ENCODE measurements at regions not wholly inside any gene's neighbourhood (a gene's known extent, or its start where the extent isn't known, plus 50 kb on each side); places are given as distances from the start of the nearest gene placed in this dataset.

DNA sequence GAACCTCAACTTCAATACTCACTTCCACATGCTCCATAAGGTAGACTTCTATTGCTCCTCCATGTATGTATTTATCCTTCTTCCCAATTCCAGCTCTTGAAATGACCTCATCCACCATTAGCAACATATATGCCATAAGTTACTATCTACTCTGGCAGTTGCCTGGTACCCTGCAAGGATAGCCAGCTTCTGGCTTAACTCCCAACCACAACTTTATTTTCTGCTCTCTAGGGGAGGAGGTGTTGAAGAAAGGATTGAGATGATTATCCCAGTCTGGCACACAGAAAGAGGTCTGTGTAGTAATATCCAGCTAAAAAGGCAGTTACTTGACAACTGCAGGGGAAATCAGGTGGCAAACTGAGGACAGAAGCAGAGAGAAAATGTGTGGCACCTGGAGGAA lies 71.5 kb upstream of the MDM1 start:
- ATAC-seq (ENCODE audit: low read depth) (no peak), DNase-seq (ENCODE audit: low spot score) (no peak)
- TF ChIP-seq, protein P1, sequence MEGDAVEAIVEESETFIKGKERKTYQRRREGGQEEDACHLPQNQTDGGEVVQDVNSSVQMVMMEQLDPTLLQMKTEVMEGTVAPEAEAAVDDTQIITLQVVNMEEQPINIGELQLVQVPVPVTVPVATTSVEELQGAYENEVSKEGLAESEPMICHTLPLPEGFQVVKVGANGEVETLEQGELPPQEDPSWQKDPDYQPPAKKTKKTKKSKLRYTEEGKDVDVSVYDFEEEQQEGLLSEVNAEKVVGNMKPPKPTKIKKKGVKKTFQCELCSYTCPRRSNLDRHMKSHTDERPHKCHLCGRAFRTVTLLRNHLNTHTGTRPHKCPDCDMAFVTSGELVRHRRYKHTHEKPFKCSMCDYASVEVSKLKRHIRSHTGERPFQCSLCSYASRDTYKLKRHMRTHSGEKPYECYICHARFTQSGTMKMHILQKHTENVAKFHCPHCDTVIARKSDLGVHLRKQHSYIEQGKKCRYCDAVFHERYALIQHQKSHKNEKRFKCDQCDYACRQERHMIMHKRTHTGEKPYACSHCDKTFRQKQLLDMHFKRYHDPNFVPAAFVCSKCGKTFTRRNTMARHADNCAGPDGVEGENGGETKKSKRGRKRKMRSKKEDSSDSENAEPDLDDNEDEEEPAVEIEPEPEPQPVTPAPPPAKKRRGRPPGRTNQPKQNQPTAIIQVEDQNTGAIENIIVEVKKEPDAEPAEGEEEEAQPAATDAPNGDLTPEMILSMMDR (IDR thresholded peaks at IDR 0.05; ENCODE audit: poor library complexity, severe bottlenecking): no peak
- no peaks in the 10 kb centered on the region for H3K4me1 ChIP-seq (ENCODE audit: insufficient read depth, poor library complexity, severe bottlenecking)
- H3K4me3 ChIP-seq (ENCODE audit: severe bottlenecking): no peak overlapping the region
- H3K9me3 ChIP-seq (ENCODE audit: severe bottlenecking): no peaks in the 10 kb centered on the region
- no peaks in the 10 kb centered on the region for H3K36me3 ChIP-seq (ENCODE audit: low read depth)
- H3K27ac ChIP-seq (ENCODE audit: poor library complexity, severe bottlenecking): no peak overlapping the region
- no peaks in the 10 kb centered on the region for H3K27me3 ChIP-seq (ENCODE audit: insufficient read depth, poor library complexity, severe bottlenecking)

DNA sequence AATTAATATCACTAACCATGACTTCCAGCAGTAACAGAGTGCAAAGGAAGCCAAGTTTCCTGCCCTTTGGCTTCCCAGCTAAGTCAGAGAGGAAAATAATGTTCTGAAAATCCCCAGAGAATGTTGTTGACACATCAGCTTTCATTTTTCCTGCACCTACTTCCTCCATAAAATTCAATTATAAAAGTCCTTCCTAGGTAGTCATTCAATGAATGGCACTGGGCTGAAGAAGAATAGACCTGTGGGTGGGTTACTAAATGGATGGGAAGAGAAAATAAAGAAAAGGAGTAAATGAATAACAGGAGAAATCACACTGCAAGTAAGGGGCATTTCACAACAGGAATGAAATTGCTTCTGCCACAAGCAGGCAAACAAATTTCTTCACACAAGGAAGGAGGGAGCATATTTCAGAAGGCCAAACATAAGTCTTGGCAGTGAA lies 73.2 kb upstream of the MDM1 start:
- Histone ChIP-seq H3K9me3 (ENCODE audit: severe bottlenecking) (no peaks in the 10 kb centered on the region), H3K4me3 (ENCODE audit: severe bottlenecking) (no peak overlapping the region), H3K27me3 (ENCODE audit: insufficient read depth, poor library complexity, severe bottlenecking) (no peaks in the 10 kb centered on the region), H3K4me1 (ENCODE audit: insufficient read depth, poor library complexity, severe bottlenecking) (no peaks in the 10 kb centered on the region), H3K36me3 (ENCODE audit: low read depth) (no peaks in the 10 kb centered on the region), H3K27ac (ENCODE audit: poor library complexity, severe bottlenecking) (no peak overlapping the region)
- TF ChIP-seq, protein P1 (IDR thresholded peaks at IDR 0.05; ENCODE audit: poor library complexity, severe bottlenecking): no peak
- ATAC-seq (ENCODE audit: low read depth): no peak
- DNase-seq (ENCODE audit: low spot score): no peak

GRCh38 chr12:68406134-68406576 lies 74.0 kb upstream of the MDM1 start:
- H3K4me3 ChIP-seq (ENCODE audit: severe bottlenecking): no peak overlapping the region
- no peaks in the 10 kb centered on the region for H3K9me3 ChIP-seq (ENCODE audit: severe bottlenecking)
- DNase-seq (ENCODE audit: low spot score) (peak; percentile 71), ATAC-seq (ENCODE audit: low read depth) (peak; percentile 89)
- no peak overlapping the region for H3K27ac ChIP-seq (ENCODE audit: poor library complexity, severe bottlenecking)
- TF ChIP-seq, protein P1 (IDR thresholded peaks at IDR 0.05; ENCODE audit: poor library complexity, severe bottlenecking): peak; percentile 25
- H3K4me1 ChIP-seq (ENCODE audit: insufficient read depth, poor library complexity, severe bottlenecking): no peaks in the 10 kb centered on the region
- no peaks in the 10 kb centered on the region for H3K36me3 ChIP-seq (ENCODE audit: low read depth)
- no peaks in the 10 kb centered on the region for H3K27me3 ChIP-seq (ENCODE audit: insufficient read depth, poor library complexity, severe bottlenecking)

DNA sequence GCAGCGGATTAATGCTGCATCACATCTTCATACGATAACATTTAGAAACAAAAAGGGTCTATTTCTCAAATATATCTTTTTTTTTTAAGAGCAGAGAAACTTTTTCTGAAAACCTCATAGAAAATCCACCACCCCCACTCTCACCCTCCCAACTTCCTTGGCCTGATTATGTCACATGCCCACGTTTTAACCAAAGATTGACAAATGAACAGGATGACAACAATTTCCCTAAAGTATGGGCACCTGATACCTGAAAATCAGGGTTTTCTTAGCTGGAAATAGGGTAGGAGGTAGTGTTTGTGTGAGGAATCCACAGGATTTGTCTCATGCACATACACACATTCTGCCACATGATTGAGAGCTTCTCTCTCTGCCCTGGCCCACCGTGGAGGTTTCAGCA lies 74.7 kb upstream of the MDM1 start:
- no peak overlapping the region for H3K27ac ChIP-seq (ENCODE audit: poor library complexity, severe bottlenecking)
- H3K27me3 ChIP-seq (ENCODE audit: insufficient read depth, poor library complexity, severe bottlenecking): no peaks in the 10 kb centered on the region
- no peak overlapping the region for H3K4me3 ChIP-seq (ENCODE audit: severe bottlenecking)
- H3K4me1 ChIP-seq (ENCODE audit: insufficient read depth, poor library complexity, severe bottlenecking): no peaks in the 10 kb centered on the region
- no peak for DNase-seq (ENCODE audit: low spot score)
- no peaks in the 10 kb centered on the region for H3K9me3 ChIP-seq (ENCODE audit: severe bottlenecking)
- no peak for ATAC-seq (ENCODE audit: low read depth)
- no peaks in the 10 kb centered on the region for H3K36me3 ChIP-seq (ENCODE audit: low read depth)
- TF ChIP-seq, protein P1 (IDR thresholded peaks at IDR 0.05; ENCODE audit: poor library complexity, severe bottlenecking): no peak

DNA sequence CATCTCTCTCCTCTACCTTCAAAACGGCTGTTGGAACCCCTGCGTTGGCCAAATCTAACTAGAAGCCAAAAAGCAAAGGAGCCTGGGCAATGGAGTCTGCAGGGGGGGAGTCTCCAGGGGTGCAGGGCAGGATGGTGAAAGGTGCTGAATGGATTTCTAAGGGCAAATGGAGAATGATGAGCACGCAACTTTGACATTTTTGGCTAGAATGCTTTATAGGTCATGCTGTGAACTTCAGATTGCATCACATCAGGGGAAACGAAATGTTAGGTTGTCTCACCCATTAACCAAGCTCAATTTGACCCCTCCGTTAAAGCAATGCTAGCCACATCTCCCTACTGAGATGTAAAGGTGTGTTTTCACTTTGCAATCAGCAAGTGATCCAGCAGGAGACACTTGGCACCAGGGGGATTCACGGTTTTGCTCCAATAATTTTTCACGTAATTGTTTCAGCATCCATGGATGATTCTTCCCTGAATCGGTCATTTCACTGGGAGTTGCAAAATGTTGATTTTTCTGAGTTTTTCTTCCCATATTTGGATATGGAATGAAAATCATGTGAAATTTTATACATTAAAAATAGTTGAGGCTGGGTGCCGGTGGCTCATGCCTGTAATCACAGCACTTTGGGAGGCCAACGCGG lies 78.0 kb upstream of the MDM1 start:
- ATAC-seq (ENCODE audit: low read depth): no peak
- TF ChIP-seq, protein P1 (IDR thresholded peaks at IDR 0.05; ENCODE audit: poor library complexity, severe bottlenecking): no peak
- H3K27me3 ChIP-seq (ENCODE audit: insufficient read depth, poor library complexity, severe bottlenecking): no peaks in the 10 kb centered on the region
- H3K9me3 ChIP-seq (ENCODE audit: severe bottlenecking): no peaks in the 10 kb centered on the region
- no peaks in the 10 kb centered on the region for H3K36me3 ChIP-seq (ENCODE audit: low read depth)
- H3K4me3 ChIP-seq (ENCODE audit: severe bottlenecking): no peak overlapping the region
- DNase-seq (ENCODE audit: low spot score): no peak
- no peak overlapping the region for H3K27ac ChIP-seq (ENCODE audit: poor library complexity, severe bottlenecking)
- no peaks in the 10 kb centered on the region for H3K4me1 ChIP-seq (ENCODE audit: insufficient read depth, poor library complexity, severe bottlenecking)

Measured in RWPE2 (cell line).